ENCODE measurements at regions not wholly inside any gene's neighbourhood (a gene's known extent, or its start where the extent isn't known, plus 50 kb on each side); places are given as distances from the start of the nearest gene placed in this dataset.
"Not testable (repeated sequence)": the region's sequence is repeated elsewhere in the genome, so short reads cannot be mapped to it uniquely, and the experiment has no call there.

DNA sequence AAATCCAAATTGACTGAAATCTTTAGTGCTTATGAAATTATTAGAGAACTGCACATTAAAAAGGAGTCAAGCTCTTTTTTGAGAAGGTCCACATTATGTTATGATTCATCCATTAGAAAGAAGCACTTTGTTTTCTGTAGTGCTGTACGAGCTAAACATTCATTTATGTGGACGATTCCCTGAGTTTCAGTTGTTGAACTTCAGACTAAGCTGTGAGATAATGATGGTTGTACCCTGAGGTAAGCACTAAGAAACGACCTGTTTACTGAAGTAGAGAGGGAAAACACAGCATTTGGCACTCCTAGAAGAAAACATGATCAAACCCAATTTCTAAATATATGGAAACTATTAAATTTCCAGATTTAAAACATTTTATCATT is 67.3 kb upstream of the ATP2B1 start:
- DNase-seq (ENCODE audit: low read depth in 2 of 2), result no peak

DNA sequence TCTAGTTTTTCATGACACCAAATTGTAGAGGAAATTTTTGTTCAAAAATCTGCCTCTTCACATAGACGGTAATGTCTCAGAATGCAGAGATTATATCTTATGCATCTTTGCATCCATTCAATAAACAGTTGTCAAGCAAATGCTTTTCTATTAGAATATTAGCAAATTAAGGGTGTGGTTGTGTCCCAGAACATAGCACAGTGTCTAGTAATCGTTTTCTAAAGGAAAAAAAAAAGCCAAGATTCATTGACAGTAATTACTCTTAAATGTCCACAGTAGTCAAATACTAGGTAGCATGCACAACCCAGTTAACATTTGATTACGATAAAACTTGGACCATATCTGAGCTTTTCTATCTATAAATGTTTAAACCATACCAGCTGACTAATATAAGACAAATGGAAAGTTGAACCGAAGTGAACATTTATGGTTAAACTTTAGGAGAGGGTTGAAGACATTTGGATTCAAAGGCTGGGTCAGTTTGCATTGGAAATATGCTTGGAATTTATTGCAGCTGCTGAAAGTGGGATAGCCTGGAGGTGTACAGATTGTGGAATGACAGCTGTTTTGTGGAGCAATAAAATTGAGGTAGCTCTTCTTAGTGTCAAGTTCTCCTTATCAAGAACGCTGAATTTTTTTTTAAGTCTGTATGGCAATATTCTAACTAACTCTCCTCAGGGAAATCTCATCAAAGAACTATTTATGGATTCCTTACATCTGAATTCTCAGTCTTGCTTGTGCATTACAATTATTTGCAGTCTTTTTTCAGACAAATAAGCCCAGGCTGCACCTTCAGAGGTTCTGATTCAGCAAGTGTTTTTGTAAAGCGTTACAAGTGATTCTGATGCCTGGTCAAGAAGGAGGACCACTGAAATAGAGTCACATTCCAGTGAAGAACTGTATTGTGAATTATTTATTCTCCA is 66.7 kb upstream of the ATP2B1 start:
- no peak for DNase-seq (ENCODE audit: low read depth in 2 of 2)

DNA sequence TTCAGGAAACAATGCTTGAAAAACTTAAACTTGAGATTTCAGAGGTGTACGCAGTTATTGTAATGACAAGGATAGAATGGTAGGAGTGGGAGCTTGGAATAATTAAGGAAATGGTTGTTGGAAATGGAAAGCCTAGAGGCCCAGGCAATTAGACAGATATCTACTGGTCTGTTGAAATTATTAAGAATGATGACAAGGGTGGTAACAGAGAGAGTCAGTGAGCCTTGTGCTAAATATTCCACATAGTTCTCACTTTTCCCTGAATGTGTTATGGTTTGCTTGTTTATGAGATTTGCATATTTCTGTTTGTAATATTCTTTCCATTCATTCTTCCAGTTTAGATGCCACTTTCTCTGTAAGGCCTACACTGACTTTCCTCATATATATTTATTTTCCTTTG is 66.0 kb upstream of the ATP2B1 start:
- DNase-seq (ENCODE audit: low read depth in 2 of 2), result no peak

DNA sequence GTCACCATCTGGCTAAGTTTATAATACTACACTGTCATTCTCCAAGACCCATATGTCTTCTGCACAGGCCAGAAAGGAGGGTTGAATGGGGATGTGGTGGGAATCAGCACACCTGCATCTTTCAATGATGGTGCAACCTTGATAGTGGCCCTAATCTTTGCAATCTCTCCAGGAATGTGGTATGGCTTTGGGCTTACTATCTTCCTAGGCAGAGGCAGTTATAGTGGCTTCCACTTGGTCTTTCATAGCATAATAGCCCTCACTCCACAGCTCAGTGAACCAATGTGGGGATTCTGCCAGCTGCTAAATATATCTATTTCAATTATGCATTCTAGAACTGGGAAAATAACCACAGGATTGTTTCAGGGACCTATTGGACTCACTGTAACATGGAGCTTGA is 61.8 kb upstream of the ATP2B1 start:
- DNase-seq (ENCODE audit: low read depth in 2 of 2), result no peak

GRCh38 chr12:89769483-89769818 is 60.8 kb upstream of the ATP2B1 start:
- DNase-seq (ENCODE audit: low read depth in 2 of 2), result no peak

GRCh38 chr12:89768586-89769482 is 60.2 kb upstream of the ATP2B1 start:
- DNase-seq (ENCODE audit: low read depth in 2 of 2), result no peak

- DNase-seq (ENCODE audit: low read depth in 2 of 2), result no peak
Measured at GRCh38 chr12:89765959-89766824, 57.6 kb upstream of the ATP2B1 start.

DNA sequence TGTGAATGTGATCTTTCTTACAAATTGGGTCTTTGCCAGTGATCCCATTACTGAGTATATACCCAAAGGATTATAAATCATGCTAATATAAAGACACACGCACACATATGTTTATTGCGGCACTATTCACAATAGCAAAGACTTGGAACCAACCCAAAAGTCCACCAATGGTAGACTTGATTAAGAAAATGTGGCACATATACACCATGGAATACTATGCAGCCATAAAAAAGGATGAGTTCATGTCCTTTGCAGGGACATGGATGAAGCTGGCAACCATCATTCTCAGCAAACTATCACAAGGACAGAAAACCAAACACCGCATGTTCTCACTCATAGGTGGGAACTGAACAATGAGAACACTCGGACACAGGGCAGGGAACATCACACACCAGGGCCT is 55.5 kb upstream of the ATP2B1 start:
- DNase-seq (ENCODE audit: low read depth in 2 of 2), result not testable (repeated sequence)

DNA sequence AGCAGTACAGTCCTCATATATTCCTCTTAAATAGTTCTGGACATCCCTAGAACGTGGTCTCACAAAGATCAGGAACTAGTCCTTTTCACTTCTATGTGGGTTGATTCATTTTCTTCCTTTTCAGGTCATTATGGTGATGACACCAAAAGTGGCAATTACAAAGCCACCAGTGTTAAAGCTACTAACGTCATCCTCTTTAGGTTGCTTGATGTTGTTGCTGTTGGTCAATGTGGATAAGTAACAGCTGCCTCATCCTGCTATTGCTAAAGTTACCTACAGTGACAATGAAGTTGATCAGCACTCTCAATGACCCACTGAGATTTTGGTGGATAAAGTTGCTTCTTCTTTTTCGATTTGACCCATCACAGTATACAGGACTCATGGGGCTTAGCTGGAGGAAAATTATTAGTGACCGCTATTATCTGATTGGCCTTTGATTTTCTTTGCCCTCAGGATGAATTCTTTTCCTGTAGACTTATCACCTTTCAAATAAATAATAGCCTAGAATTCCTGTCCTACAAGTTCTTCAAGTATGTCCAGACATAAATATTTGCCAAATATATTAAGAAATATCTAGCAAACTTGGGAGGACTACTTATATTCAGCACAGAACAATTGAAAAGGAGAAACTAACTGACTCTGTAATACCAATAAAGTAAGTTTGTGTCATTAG is 54.0 kb upstream of the ATP2B1 start:
- no peak for DNase-seq (ENCODE audit: low read depth in 2 of 2)

GRCh38 chr12:89760783-89761182 is 52.1 kb upstream of the ATP2B1 start:
- DNase-seq (ENCODE audit: low read depth in 2 of 2), result no peak

Data from stimulated activated CD8-positive, alpha-beta memory T cell treated with anti-CD3 and anti-CD28 coated beads, Interleukin-2, amount 100 ng/mL, for 1 hour (primary cell).